ENCODE measurements at regions not wholly inside any gene's neighbourhood (a gene's known extent, or its start where the extent isn't known, plus 50 kb on each side); places are given as distances from the start of the nearest gene placed in this dataset.

DNA sequence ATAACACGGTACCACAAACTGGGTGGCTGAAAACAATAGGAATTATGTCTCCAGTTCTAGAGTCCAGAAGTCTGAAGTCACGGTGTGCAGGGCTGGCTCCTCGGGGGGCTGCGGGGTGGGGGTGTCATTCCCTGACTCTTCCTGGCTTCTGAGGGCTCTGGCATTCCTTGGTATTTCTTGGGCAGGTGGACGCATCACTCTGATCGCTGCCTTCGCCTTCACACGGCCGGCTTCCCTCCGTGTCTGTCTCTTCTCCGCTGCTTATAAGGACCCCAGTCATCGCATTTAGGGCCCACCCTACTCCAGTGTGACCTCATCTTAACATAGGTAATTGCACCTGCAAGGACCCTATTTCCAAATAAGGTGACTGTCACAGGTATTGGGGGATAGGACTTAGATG lies 134.6 kb downstream of the CPZ start:
- TF ChIP-seq, protein P1, sequence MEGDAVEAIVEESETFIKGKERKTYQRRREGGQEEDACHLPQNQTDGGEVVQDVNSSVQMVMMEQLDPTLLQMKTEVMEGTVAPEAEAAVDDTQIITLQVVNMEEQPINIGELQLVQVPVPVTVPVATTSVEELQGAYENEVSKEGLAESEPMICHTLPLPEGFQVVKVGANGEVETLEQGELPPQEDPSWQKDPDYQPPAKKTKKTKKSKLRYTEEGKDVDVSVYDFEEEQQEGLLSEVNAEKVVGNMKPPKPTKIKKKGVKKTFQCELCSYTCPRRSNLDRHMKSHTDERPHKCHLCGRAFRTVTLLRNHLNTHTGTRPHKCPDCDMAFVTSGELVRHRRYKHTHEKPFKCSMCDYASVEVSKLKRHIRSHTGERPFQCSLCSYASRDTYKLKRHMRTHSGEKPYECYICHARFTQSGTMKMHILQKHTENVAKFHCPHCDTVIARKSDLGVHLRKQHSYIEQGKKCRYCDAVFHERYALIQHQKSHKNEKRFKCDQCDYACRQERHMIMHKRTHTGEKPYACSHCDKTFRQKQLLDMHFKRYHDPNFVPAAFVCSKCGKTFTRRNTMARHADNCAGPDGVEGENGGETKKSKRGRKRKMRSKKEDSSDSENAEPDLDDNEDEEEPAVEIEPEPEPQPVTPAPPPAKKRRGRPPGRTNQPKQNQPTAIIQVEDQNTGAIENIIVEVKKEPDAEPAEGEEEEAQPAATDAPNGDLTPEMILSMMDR (conservative IDR thresholded peaks at IDR 0.05; ENCODE audit: low read depth, low read length): no peak
- TF ChIP-seq EZH2 (IDR thresholded peaks at IDR 0.05; ENCODE audit: borderline replicate concordance, low read depth, low read length, poor library complexity, severe bottlenecking): no peak

Data from A673 (cell line).